H9 (cell line): ENCODE measurements at regions not wholly inside any gene's neighbourhood (a gene's known extent, or its start where the extent isn't known, plus 50 kb on each side); places are given as distances from the start of the nearest gene placed in this dataset.
"Not testable (repeated sequence)": the region's sequence is repeated elsewhere in the genome, so short reads cannot be mapped to it uniquely, and the experiment has no call there.

Experiments used
- DNase-seq: peaks from one replicate; pipeline ENCODE4 v3.0.0-alpha.2; 2017
- H2AFZ ChIP-seq: one replicate; pipeline ENCODE4 v1.6.1; 2013; ENCODE audit warnings: mild to moderate bottlenecking, low read length, control low read depth, moderate library complexity
- H2AK5ac ChIP-seq: 2 replicates; pipeline ENCODE4 v1.6.1; 2013; ENCODE audit warnings: low read length, control low read depth, mixed read lengths; ENCODE audit not compliant: insufficient read length
- H2BK120ac ChIP-seq: one replicate; pipeline ENCODE4 v1.6.1; 2013; ENCODE audit warnings: low read depth, mild to moderate bottlenecking, low read length, control low read depth, inconsistent platforms; ENCODE audit not compliant: poor library complexity, severe bottlenecking
- H2BK12ac ChIP-seq: 2 replicates; pipeline ENCODE4 v1.6.1; 2013; ENCODE audit warnings: low read length, control low read depth, mixed read lengths, low read depth; ENCODE audit not compliant: insufficient read length
- H2BK15ac ChIP-seq: 2 replicates; pipeline ENCODE4 v1.6.1; 2013; ENCODE audit warnings: low read depth, low read length, control low read depth
- H2BK20ac ChIP-seq: one replicate; pipeline ENCODE4 v1.6.1; 2013; ENCODE audit warnings: low read depth, mild to moderate bottlenecking, low read length, control low read depth, inconsistent platforms; ENCODE audit not compliant: poor library complexity, severe bottlenecking
- H2BK5ac ChIP-seq: 2 replicates; pipeline ENCODE4 v1.6.1; 2013; ENCODE audit warnings: low read length, control low read depth, mixed read lengths; ENCODE audit not compliant: insufficient read length
- H3K14ac ChIP-seq: 2 replicates; pipeline ENCODE4 v1.6.1; 2013; ENCODE audit warnings: low read length, control low read depth; ENCODE audit not compliant: insufficient read depth
- H3K18ac ChIP-seq: 2 replicates; pipeline ENCODE4 v1.6.1; 2013; ENCODE audit warnings: low read depth, mild to moderate bottlenecking, mixed read lengths, low read length, control low read depth; ENCODE audit not compliant: insufficient read length
- H3K23ac ChIP-seq: 2 replicates; pipeline ENCODE4 v1.6.1; 2013; ENCODE audit warnings: low read length, control low read depth, mixed read lengths, low read depth; ENCODE audit not compliant: insufficient read length
- H3K23me2 ChIP-seq: 2 replicates; pipeline ENCODE4 v1.6.1; 2013; ENCODE audit warnings: low read depth, mild to moderate bottlenecking, mixed read lengths, low read length, control low read depth; ENCODE audit not compliant: insufficient read length, poor library complexity, severe bottlenecking
- H3K27ac ChIP-seq: 2 replicates; pipeline ENCODE4 v1.5.1; 2013; ENCODE audit warnings: low read length, control low read depth, mixed read lengths, low read depth; ENCODE audit not compliant: insufficient read length
- H3K27me3 ChIP-seq: 2 replicates; pipeline ENCODE4 v1.6.1; 2013; ENCODE audit warnings: low read length, control low read depth, inconsistent platforms; ENCODE audit not compliant: insufficient read depth
- H3K4ac ChIP-seq: 2 replicates; pipeline ENCODE4 v1.6.1; 2013; ENCODE audit warnings: low read depth, mild to moderate bottlenecking, control low read depth, inconsistent platforms, low read length, moderate library complexity
- H3K4me1 ChIP-seq: 2 replicates; pipeline ENCODE4 v1.6.1; 2013; ENCODE audit warnings: low read length, control low read depth, inconsistent platforms; ENCODE audit not compliant: insufficient read depth
- H3K4me2 ChIP-seq: 2 replicates; pipeline ENCODE4 v1.6.1; 2013; ENCODE audit warnings: low read length, control low read depth, mixed read lengths; ENCODE audit not compliant: insufficient read length, insufficient read depth
- H3K56ac ChIP-seq: 2 replicates; pipeline ENCODE4 v1.6.1; 2013; ENCODE audit warnings: low read depth, mild to moderate bottlenecking, mixed read lengths, low read length, control low read depth; ENCODE audit not compliant: insufficient read length
- H3K79me1 ChIP-seq: 2 replicates; pipeline ENCODE4 v1.6.1; 2013; ENCODE audit warnings: low read depth, mild to moderate bottlenecking, moderate library complexity, low read length, control low read depth, inconsistent platforms; ENCODE audit not compliant: insufficient read depth, poor library complexity, severe bottlenecking
- H3K79me2 ChIP-seq: 2 replicates; pipeline ENCODE4 v1.6.1; 2013; ENCODE audit warnings: low read length, control low read depth, inconsistent platforms; ENCODE audit not compliant: insufficient read depth
- H3K9ac ChIP-seq: 2 replicates; pipeline ENCODE4 v1.6.1; 2013; ENCODE audit warnings: low read length, control low read depth, mixed read lengths; ENCODE audit not compliant: insufficient read length; ENCODE audit errors: extremely low read depth
- H3K9me3 ChIP-seq: one replicate; pipeline ENCODE4 v1.6.1; 2013; ENCODE audit warnings: low read depth, low read length, inconsistent platforms; ENCODE audit not compliant: control insufficient read depth
- H3T11ph ChIP-seq: one replicate; pipeline ENCODE4 v1.6.1; 2013; ENCODE audit warnings: mild to moderate bottlenecking, low read length, control low read depth, inconsistent platforms
- H4K20me1 ChIP-seq: one replicate; pipeline ENCODE4 v1.6.1; 2013; ENCODE audit not compliant: control insufficient read depth, insufficient read length, insufficient read depth
- H4K5ac ChIP-seq: 2 replicates; pipeline ENCODE4 v1.6.1; 2013; ENCODE audit warnings: low read depth, mild to moderate bottlenecking, mixed read lengths, low read length, control low read depth; ENCODE audit not compliant: insufficient read length
- H4K8ac ChIP-seq: replicated peaks from 2 replicates; pipeline ENCODE4 v1.6.1; 2013; ENCODE audit warnings: low read length, control low read depth, mixed read lengths, low read depth; ENCODE audit not compliant: insufficient read length
- H4K91ac ChIP-seq: 2 replicates; pipeline ENCODE4 v1.6.1; 2013; ENCODE audit warnings: low read depth, mild to moderate bottlenecking, moderate library complexity, mixed read lengths, low read length, control low read depth; ENCODE audit not compliant: insufficient read length
- H3K27ac Mint-ChIP-seq, 3 experiments: 2 replicates in 2 of 3; 3 replicates in 1 of 3; pipeline ENCODE4 v1.8.0; 2020 to 2021; ENCODE audit warnings: mixed read lengths in 3 of 3, mild to moderate bottlenecking in 1 of 3, moderate library complexity in 1 of 3
- H3K27me3 Mint-ChIP-seq: 2 replicates; pipeline ENCODE4 v1.8.0; 2021; ENCODE audit warnings: low read depth, mild to moderate bottlenecking, moderate library complexity, mixed read lengths
- H3K36me3 Mint-ChIP-seq, 3 experiments: 2 replicates in 2 of 3; 3 replicates in 1 of 3; pipeline ENCODE4 v1.8.0; 2020 to 2021; ENCODE audit warnings: low read depth in 3 of 3, mixed read lengths in 3 of 3; ENCODE audit not compliant: insufficient read depth in 1 of 3
- H3K4me1 Mint-ChIP-seq, 2 experiments: 2 replicates each; pipeline ENCODE4 v1.8.0; 2020; ENCODE audit warnings: mixed read lengths in 2 of 2
- H3K4me3 Mint-ChIP-seq, 2 experiments: 2 replicates in 1 of 2; 3 replicates in 1 of 2; pipeline ENCODE4 v1.8.0; 2020 to 2021; ENCODE audit warnings: mild to moderate bottlenecking in 2 of 2, mixed read lengths in 2 of 2, moderate library complexity in 1 of 2
- H3K9me3 Mint-ChIP-seq, 2 experiments: 2 replicates in 1 of 2; 3 replicates in 1 of 2; pipeline ENCODE4 v1.8.0; 2020; ENCODE audit warnings: mild to moderate bottlenecking in 2 of 2, mixed read lengths in 2 of 2, moderate library complexity in 1 of 2
- CTCF ChIP-seq: fragments of 200-600 bp; sonication (generic); conservative IDR thresholded peaks from 3 replicates; pipeline ENCODE4 v1.8.0; 2021; ENCODE audit warnings: antibody characterized with exemption, mild to moderate bottlenecking
- WGBS: extraction: QIAGEN DNeasy Blood & Tissue Kit; methylation state at CpG from one replicate; pipeline ENCODE4 v1.1.7; 2013; ENCODE audit warnings: missing lambda C conversion rate, low lambda C conversion rate, mixed read lengths; ENCODE audit not compliant: insufficient read length; ENCODE audit errors: extremely low coverage; 5-methylcytosine and 5-hydroxymethylcytosine counted together

- Histone ChIP-seq H3K79me1 (no peaks in the 10 kb centered on the region), H3K4me1 (no peaks in the 10 kb centered on the region), H2AFZ (no peak overlapping the region), H3K9me3 (peaks cover 87% of the 10 kb centered on the region), H2BK20ac (no peak overlapping the region), H4K91ac (no peak overlapping the region), H2BK5ac (no peak overlapping the region), H3K14ac (no peak overlapping the region), H3T11ph (no peak overlapping the region), H2BK12ac (no peak overlapping the region), H3K23ac (no peak overlapping the region), H3K27me3 (no peaks in the 10 kb centered on the region), H3K23me2 (no peaks in the 10 kb centered on the region), H3K79me2 (no peaks in the 10 kb centered on the region), H2AK5ac (no peak overlapping the region), H4K20me1 (no peaks in the 10 kb centered on the region), H4K5ac (no peak overlapping the region), H2BK15ac (no peak overlapping the region), H3K18ac (no peak overlapping the region), H3K56ac (no peak overlapping the region), H3K9ac (no peak overlapping the region), H4K8ac (no peak overlapping the region), H3K4ac (no peak overlapping the region), H3K27ac (no peak overlapping the region), H2BK120ac (no peak overlapping the region), H3K4me2 (no peak overlapping the region)
- H3K4me3 Mint-ChIP-seq: no peak overlapping the region
- H3K27ac Mint-ChIP-seq: no peak overlapping the region
- no peaks in the 10 kb centered on the region for H3K27me3 Mint-ChIP-seq
- DNase-seq: no peak
- peaks cover 0 to 4% (median 3%) of the 10 kb centered on the region in 3 experiments; a peak in 4 of 7 replicates for H3K36me3 Mint-ChIP-seq
- no peaks in the 10 kb centered on the region for H3K4me1 Mint-ChIP-seq
- H3K9me3 Mint-ChIP-seq: peaks cover 9 to 10% of the 10 kb centered on the region in 2 experiments
- no peak for TF ChIP-seq CTCF
- WGBS: no CpG with 5 or more reads among the region's 1 CpG
Measured at GRCh38 chr21:10430005-10430404, 91.4 kb upstream of the TPTE start.

GRCh38 chr21:10431995-10432394 lies 89.4 kb upstream of the TPTE start:
- not testable (repeated sequence) for H3K27ac ChIP-seq, H4K8ac ChIP-seq, H2BK20ac ChIP-seq, H3K36me3 Mint-ChIP-seq, H3K79me2 ChIP-seq, H4K5ac ChIP-seq, H3K4me1 Mint-ChIP-seq, H3K4ac ChIP-seq, H4K20me1 ChIP-seq, H3K23ac ChIP-seq, H3K4me3 Mint-ChIP-seq, H3K4me1 ChIP-seq, H3K4me2 ChIP-seq, H2BK12ac ChIP-seq, DNase-seq, H3K9ac ChIP-seq, H2AFZ ChIP-seq, H2BK5ac ChIP-seq, H3K79me1 ChIP-seq, H3K27me3 Mint-ChIP-seq, H4K91ac ChIP-seq, H2BK15ac ChIP-seq, H2BK120ac ChIP-seq, H3K27ac Mint-ChIP-seq, H3K56ac ChIP-seq, H3K9me3 Mint-ChIP-seq, H3K14ac ChIP-seq, H2AK5ac ChIP-seq, H3T11ph ChIP-seq, H3K27me3 ChIP-seq, H3K23me2 ChIP-seq, H3K18ac ChIP-seq
- WGBS: no CpG with 5 or more reads among the region's 6 CpGs
- peaks cover 78% of the 10 kb centered on the region for H3K9me3 ChIP-seq
